ENCODE measurements at regions not wholly inside any gene's neighbourhood (a gene's known extent, or its start where the extent isn't known, plus 50 kb on each side); places are given as distances from the start of the nearest gene placed in this dataset.

DNA sequence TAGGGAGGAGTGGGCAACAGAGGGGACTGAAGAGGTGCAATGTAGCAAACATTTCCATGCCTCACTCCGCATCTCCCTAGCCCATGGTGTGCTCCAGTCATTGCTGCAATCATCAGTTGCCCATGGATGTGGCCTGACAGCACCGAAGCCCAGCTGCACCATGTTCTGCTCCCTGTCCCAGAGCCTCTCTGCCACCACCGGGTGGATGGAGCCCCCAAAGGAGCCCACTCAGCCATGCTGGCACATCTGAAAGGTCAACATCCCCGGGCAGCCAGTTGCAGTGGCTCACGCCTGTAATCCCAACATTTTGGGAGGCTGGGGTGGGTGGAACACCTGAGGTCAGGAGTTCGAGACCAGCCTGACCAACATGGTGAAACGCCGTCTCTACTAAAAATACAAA, 336.4 kb upstream of the ZMIZ1 start:
- no peak for DNase-seq

DNA sequence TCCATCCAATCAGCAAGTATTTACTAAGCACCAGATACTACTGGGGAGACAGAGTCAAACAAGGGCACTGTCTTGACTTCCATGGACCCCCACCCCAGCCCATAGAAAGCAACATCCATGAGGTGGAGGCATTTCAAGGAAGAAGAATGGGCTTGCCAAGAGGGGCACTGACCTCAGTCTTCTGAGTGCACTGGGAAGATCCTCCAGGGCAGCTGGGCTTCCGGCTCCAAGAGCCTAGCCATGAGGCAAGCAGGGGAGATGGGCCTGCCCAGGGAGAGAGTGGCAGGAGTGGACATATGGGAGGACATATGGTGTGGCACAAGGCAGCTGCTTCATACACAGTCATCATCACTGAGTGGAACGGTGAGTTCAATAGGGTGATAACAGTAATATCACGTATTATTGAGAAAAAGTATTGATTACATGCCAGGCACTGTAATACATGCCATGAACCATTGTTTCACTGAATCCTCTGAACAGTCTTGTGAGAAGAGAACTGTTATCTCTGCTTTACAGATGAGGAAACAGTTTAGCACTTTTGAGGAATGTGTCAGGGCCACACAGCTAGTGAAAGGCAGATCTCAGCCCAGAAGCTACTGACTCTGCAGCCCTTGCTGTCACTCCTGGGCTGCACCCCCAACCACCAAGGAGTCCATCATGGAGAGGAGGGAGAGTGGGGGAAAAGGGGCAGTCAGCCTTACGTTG, 331.7 kb upstream of the ZMIZ1 start:
- no peak for DNase-seq

DNA sequence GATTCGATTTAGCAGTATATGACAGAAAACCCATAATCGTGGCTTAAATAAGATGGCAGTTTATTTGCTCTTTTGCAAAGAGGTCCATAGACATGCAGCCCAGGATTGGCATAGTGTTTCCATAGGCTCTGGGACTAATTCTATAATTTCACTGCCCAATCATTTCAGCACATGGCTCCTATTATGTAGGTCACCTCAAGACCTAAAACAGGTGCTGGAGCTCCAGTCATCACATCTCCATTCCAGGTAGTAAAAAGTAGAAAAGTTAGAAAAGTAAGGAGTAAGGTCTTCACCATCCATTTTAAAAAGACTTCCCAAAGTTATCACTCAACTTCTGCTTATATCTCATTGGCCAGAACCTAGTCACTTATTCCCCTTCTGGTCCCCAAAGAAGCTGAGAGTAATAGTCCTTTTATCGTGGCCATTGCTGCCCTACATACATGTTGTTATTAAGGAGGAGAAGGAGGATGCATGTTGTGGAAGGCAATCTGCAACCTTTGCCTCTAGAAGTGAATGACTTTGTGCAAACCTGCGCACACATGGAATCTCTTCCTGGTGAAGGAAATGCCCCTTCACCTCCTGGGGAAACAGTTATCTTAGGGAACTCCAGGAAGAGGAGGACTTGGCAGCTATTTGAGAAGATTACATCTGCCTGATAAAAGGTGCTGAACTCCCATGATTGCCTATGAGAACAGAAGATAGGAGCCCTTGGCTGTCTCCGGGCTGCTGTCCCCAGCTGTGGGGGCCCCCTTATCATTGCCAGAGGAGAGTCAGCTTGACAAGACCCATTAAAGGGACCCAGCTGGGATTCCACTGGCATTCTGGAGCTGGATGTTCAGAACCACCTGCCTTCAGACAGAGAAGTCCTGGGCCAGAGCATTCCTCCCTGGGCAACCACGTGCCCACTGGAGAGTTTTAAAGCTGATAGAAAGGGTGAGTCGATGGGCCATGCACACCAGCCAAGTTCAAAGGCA, 330.6 kb upstream of the ZMIZ1 start:
- no peak for DNase-seq

GRCh38 chr10:78738861-78739260, 329.9 kb upstream of the ZMIZ1 start:
- DNase-seq, result no peak

- no peak for DNase-seq
Observed at GRCh38 chr10:78739444-78740053, 329.2 kb upstream of the ZMIZ1 start.

DNA sequence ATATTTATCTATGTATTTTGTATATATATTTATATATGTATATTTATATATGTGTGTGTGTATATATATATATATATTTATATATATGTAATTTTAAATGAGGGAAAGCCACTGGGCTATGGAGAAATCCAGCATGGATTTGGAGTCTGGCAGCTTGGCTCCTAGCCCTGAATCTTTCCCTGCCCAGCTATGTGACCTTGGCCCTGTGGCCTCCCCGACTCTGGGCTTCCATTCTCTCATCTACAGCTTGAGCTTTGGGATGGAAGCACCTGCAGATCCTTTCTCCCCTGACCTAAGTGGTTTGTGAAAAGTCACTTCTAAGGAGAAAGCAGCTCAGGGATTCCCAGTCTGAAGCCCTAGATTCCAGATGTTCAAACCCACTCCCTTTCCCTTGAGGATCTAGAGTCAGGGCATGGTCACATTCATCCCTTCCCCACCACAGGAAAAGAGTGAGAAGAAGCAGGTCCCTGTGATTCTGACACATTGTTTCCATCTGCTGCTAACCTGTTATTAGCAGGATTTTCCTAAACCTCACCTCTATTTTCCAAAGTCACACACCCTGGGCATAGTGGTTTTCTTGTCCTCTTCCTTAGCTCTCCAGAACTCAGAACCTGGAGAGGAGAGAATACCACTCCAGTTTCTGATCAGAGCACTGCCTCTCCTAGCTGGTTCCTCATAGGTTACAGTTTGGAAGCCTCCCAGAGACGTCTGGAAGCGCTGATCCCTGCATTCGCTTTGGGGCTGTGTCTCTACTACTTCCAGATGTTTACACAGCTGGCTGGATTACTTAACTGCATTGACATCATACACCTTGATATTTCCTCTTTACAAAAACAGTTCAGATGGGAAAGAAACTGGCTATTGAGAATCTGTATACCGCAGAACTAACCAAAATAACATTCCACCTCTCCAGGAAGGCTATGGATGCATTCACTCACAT, 327.5 kb upstream of the ZMIZ1 start:
- DNase-seq, result no peak

GRCh38 chr10:78742406-78742729, 326.4 kb upstream of the ZMIZ1 start:
- DNase-seq, result no peak

- no peak for DNase-seq
Observed at GRCh38 chr10:78742730-78743615, 325.8 kb upstream of the ZMIZ1 start.

DNA sequence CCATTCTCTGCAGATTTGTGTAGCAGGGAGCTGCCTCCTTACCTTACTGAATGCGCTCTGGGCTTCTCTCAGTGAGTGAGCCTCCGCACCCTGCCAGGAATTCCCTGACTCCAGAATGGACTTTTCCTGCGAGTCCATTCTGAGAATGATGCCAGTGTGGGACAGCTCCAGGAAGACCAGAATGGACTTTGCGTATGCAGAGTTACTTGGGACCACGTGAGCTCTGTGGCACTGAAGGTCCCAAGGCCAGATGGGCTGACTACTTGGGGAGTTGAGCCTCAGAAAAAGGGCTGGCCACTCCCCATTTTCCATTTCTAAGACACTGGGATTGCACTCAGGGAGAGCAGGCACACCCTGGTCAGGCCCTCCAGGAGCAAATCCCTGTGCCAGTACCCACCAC, 324.7 kb upstream of the ZMIZ1 start:
- DNase-seq, result no peak

DNA sequence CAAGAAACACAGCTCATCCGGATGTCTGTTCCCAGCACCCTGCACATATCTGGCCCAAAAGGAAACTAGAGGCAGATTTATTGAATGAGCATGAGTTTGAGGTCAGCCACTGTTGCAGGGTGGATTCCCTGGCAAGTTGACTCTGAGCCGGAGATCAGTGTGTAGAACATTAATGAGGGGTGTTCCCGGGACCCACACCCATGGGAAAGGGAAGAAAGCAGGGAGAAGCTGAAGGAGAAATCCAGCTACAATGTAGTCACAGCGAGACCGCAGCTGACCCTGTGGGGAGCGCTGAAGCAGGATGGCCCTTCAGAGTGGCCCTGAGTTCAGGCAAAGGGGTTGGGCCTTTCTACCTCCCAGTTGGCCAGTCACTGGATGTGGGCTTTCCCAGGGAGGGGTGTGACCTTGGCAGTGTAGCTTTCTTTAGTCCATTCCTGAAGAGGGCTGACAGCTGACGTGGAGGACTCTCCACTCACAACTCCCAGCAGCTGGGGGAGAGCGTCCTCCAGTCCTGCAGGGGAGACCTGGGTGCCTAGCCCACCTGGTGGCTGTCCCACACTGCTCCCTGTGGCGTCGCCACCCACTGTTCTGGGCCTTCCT, 324.2 kb upstream of the ZMIZ1 start:
- DNase-seq, result no peak

GRCh38 chr10:78745441-78745840, 323.3 kb upstream of the ZMIZ1 start:
- no peak for DNase-seq

GRCh38 chr10:78746155-78746763, 322.5 kb upstream of the ZMIZ1 start:
- DNase-seq, result no peak

DNA sequence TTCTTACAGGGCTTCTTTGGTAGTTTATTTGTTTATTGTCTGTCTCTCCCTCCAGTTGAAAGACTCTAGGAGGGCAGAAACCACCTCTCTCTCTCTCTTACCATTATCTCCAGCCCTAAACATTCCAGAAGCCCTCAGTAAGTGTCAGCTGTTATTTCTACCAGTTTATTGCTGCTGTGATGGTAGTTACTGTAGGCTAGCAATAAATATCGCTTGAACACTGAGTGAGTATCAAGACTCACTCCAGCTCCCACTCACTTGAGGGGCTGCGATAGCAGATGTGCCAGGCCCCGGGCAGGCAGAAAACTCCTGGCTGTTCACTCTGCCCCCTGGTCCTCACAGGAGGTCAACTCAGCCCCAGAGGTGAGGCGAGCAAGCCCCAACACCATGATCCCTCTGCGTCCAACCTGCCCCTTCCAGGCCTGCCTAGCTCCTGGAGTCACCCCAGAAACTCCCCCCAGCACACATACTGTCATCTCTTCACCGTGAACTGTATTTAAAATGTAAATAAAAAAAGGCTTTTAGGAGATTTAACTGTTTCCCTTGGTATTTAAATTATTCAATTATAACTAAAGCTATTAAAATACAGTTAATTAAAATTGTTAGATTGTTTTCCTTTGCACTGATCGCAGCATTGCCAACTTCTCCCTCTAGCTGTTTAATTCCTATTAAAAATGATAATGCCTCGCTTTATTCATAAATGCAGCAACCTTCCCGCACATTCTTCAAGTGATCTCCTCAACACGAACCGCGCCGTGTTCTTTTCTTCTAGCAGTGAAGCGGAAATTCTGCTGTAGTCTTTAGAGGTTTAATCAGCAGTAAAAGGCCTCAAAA, 321.1 kb upstream of the ZMIZ1 start:
- DNase-seq, result no peak

GRCh38 chr10:78748235-78748533, 320.6 kb upstream of the ZMIZ1 start:
- no peak for DNase-seq

DNA sequence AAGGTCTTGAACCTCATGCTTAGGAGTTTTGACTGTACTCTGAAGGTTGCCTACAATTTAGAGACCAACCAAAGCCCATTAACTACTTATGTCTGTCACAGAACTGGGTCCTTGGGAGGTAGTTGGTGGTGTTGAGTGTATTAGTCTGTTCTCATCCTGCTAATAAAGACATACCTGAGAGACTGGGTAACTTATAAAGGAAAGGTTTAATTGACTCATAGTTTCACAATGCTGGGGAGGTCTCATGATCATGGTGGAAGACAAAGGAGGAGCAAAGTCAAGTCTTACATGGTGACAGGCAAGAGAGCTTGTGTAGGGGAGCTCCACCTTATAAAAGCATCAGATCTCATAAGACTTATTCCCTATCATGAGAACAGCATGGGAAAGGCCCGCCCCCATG, 319.6 kb upstream of the ZMIZ1 start:
- DNase-seq, result no peak

GRCh38 chr10:78749898-78750297, 318.9 kb upstream of the ZMIZ1 start:
- DNase-seq, result no peak

DNA sequence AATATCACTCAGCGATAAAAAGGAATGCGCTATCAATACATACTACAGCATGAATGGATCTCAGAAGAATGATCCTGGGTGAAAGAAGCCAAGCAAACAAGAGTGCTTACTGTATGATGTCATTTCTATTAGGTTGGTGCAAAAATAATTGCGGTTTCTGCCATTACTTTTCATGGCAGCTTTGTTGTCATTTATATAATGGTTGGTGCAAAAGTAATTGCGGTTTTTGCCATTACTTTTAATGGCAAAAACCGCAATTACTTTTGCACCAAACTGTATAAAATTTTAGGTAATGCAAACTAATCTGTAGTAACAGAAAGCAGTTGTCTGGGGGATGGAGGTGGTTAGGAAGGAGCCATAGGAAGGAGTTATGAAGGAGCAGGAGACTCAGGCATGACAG, 318.3 kb upstream of the ZMIZ1 start:
- DNase-seq, result no peak

DNA sequence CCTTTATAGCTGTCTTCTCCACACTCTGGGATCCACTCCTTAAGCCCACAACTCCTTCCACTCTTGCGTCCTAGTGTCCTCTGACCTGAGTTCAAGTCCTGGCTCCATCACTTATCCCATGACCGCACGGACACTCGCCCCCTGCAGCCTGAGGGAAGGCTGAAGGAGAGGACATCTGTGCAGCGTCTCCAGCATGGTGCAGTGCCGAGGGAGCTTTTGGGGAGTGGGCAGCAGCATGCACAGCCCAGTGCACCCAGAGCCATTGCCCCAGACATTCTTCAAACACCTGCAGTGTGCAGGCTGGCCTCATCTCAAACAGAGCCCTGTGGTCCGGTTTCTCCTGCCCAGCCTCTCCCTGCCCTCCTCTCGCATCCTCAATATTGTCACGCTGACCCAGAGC, 317.1 kb upstream of the ZMIZ1 start:
- no peak for DNase-seq

- DNase-seq, result no peak
Observed at GRCh38 chr10:78752221-78752620, 316.5 kb upstream of the ZMIZ1 start.

DNA sequence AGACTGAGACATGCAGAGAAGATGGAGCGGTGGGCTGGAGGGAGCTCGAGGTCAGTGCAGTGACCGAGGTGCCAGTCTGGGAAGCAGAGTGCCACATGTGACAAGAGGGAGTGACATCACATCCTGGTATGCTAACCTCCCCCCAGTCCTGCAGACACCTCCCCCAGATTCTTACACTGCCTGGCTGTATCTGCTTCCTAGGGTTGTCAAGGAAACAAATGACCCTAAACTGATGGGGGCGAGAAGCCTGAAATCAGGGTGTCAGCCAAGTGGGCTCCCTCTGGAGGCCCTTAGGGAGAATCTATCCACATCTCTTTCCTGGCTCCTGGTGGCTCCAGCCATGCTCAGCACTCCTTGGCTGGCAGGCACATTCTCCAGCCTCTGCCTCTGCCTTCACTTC, 316.1 kb upstream of the ZMIZ1 start:
- no peak for DNase-seq

Data from amniotic stem cell (primary cell).